ENCODE measurements at regions not wholly inside any gene's neighbourhood (a gene's known extent, or its start where the extent isn't known, plus 50 kb on each side); places are given as distances from the start of the nearest gene placed in this dataset.

DNA sequence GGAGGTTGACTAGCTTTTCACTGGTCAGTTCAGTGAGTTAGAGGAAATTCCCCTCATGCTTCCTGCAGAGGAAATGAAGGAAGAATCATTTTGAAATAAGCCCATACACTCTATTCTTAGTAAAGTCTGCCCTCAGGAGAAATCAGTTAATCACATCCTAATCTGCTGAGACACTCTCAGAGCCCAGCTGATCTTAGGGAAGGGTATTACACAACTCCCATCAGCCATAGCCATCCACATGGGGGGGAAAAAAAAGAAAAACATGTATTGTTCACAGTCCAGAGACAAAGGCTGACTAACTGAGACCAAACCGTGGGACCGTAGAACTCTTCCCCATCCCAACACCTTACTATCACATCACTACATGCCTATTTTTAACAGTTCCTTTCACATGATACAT, 722.3 kb downstream of the CDH8 start:
- no peak for DNase-seq

DNA sequence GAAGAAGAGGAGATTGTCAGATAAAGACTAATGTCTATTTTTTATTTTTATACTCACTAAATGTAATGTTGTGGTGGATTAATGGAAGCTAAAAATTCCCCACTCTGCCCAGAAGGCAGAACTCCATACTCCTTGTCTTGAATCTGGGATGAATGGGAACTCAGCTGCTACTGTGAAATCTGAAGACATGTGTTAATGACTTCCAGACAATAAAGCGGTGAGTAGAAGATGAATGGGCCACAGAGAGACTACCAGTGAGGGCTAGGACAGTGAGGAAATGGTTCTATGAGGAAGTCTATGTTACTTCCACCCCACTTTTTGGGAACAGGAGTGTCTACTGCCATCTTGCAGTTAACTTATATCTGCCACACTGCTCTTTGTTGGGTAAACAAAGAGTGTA, 726.9 kb downstream of the CDH8 start:
- DNase-seq = no peak

DNA sequence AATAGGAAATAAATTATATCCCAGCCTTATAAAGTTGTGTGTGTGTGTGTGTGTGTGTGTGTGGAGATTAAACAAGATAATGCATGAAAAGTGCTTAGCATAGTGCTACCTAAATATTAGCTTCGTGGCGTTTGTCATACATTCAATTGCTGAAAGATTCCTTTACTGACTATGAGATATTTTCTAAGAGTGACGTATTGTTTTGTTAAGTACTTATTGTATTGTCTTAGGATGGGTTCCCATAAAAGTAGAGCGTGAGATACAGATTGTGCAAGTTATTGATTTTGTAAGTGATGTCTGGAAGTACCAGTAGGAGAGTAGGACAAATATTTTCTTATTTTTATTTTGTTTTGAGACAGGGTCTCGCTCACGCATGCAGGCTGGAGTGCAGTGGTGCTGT, 730.0 kb downstream of the CDH8 start:
- no peak for DNase-seq

DNA sequence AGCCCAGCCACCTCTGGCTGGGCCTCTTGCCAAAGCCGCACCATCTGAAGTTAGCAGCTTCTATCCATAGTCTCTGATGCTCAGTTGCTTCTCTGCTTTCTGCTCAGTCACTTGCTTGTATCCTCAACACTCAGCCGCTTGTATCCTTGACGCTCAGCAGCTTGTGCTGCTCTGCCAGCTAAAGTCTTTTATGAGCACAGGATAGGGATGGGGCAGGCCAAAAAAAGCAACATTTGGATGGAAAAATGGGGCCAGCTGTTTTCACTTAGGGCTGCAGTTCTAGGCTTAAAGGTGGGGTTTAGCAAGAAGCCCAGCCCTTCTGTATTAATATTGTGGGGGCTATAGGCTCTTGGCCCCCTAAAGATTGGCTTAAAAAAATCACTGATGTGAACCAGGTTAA, 739.4 kb downstream of the CDH8 start:
- no peak for DNase-seq

DNA sequence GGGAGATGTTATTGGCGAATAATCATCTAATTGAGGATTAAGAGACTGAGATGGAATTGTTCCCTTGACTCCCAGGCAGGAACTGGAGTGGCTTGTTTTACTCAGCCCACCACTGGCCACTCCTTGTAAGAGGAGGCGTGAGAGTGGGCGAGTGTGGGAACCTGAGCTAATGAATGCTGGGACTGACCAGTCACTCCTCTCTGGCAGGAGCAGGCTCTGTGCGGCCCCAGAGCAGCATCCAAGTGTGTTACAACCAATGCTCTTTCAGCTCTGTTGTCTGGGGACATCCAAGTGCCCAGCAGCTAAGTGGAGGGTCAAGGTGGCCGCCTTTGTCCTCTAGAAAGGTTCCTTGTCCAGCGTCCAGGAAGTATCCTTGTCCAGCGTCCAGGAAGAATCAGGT, 739.9 kb downstream of the CDH8 start:
- DNase-seq = no peak

DNA sequence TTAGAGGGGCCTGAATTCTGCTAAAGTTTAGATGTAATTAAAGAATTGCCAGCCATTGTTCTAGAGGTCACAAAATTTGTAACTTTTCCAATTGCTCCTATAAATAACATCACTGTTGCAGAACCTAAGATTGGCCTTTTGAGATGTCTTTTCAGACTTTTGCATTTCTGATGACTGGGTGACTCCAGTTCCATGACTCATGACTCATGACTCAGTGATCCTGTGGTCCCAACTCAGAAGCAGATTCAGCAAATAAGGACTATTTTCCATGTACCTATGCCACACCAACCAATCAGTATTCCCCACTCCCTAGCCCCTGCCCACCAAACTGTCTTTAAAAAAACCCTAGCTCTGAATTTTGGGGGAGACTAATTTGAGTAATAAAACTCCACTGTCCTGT, 740.9 kb downstream of the CDH8 start:
- no peak for DNase-seq

DNA sequence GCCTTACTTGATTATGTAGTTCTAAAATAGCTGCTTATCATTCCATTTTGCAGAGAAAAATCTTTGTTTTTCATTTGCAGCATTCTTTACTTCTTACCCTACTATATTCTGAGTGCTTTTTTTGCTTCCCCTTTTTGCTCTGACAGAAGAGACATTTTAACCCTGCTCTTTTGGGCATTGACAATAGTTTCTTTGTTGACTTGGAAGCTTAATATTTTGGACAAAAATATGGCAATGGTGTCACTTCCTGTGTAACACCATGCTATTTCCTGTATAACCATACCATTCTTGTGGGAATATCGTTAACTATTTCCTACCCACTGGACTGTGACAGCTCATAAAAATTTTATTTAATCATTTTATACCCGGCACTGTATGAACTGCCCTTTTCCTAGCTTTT, 747.1 kb downstream of the CDH8 start:
- no peak for DNase-seq

DNA sequence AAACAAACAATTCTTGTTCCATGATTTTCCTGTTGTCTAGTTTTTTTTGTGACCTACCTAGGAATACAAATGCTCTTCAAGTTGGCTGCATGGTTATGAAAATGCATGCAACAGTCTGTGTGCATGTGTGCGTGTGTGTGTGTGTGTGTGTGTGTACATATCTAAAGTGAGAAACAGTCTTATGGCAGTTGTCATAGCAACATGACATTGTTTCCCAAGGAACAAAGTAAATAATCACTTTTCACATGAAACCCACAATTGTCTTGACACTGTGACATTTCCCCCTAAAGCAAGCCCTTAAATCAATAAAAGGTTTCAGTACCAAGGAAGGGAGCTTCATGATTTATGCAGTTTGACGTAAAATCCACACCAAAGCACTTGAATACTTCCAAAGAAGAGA, 758.4 kb downstream of the CDH8 start:
- no peak for DNase-seq

DNA sequence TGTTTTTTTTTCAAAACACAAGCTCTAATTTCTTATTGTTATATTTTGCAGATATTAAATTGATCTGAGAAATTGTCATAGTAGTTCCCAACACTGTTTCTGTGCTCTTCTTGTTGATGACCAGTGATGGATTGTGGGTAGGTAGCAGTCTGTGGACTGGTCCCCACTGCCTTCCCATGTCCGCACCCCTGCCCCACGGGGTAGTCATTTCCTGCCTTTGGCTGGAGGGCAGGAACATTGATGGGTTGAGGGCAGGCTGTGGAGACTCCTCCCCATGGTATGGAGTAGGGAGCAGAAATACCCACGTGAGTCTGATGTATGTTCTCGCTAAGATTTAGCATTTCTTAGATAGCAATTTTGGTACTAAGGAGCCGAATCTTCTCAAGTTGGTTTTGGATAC, 762.0 kb downstream of the CDH8 start:
- DNase-seq = no peak

DNA sequence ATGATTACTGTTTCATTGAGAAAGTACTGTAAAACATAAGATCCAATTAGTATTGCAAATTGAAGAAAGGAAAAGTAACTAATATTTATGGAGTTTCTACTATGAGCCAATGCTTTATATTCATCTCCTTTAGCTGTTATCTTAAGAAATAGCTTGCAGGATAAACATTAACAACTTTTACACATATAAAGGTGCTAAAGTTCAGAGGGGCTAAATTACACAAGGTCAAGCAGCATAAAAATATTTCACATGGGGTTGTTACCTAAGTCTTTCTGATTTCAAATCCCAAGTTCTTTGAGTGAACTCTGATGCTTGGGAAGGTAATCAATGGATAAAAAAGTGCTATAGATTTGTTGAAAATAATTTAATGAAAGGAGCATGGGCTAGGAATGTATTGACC, 765.5 kb downstream of the CDH8 start:
- no peak for DNase-seq

DNA sequence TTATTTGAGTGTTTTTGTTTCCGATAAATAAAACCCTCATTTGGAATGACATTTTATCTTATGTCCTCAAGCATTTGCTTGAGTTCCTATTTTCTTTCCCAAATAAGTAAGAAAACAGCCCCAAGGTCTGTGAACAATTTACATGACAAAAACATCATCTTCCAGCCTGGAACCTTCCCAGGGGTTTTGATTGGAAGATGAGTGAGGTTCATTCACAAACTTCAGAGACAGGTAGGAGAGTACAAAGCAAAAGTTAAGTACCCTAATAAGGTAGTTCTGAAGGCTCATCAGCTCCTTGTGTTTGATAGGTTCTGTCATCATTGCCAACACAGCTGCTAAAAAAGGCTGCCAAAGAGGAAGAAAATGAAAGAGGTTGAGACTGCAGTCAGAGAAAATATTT, 772.8 kb downstream of the CDH8 start:
- DNase-seq = no peak

DNA sequence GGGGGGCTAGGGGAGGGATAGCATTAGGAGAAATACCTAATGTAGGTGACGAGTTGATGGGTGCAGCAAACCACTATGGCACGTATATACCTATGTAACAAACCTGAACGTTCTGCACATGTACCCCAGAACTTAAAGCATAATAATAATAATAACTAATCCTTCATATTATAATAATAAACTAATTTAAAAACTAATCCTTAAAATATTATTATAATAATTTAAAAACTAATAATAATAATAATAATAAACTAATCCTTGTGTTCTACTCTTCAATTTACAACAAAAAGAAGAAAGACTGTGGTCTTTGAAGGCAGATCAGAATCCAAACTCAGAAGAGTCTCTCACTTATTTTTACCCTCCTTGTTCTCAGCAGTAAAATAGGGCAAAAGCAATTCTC, 774.9 kb downstream of the CDH8 start:
- DNase-seq = no peak

DNA sequence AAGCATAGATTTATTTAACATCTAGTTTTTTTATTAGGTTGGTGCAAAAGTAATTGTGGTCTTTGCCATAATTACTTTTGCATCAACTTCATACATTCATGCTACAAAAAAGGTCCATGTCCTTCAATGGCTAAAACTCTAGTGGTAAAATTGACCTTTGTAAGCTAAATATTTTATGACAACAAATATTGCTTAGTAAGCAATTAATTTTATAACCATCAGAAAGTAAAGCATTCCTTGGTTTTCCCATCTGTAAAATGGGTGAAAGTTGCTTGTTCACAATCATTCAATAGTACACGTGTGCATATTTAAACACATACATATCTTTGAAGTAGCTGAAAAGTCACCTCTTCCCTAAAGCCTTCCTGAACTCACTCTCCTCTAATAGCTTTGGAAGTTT, 789.6 kb downstream of the CDH8 start:
- no peak for DNase-seq

DNA sequence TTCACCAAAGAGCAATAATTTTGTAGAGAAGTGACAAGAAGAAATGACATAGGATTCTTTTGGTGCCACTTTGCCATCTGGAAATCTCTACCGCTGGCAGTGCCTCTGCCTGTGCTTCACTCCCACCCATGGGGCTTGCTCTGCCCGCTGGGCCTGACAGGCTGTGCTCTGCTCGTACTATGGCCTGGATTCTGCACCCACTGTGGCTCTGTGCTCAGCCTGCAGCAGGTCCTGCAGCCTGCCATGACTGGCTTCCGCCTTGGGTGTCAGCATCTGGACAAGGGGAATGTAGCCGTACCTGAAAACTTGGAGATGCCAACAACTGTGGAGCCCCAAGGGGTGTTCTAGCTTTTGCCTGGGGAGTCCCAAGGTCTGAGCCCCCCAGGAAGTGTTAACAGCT, 792.3 kb downstream of the CDH8 start:
- no peak for DNase-seq

DNA sequence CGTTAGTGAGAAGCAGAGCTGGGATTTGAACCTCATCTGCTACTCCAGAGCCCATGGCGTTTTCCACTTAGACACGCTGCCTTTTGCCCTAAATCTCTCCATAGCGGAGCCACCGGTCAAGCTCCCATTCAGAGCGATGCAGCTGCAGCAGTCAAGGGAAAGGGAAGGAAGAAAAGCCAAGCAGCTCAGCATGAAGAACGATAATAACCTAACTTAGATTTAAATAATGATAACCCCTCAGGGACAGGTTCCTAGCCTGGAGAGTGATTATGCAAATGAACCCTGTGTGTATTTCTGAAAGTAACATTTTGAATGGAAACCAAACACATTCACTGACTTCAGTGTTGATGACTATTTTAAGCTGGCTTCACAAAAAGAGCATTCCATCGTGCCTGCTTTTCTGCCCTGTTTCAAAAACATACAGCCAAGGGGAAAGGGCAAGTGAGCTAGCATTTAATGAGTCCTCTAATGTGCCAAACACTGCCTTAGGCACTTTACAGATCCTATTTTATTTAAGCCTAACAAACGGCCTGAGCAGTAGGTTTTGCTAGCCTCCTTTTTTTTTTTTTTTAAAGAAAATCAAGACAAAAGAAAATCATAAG, 798.3 kb downstream of the CDH8 start:
- DNase-seq = no peak

DNA sequence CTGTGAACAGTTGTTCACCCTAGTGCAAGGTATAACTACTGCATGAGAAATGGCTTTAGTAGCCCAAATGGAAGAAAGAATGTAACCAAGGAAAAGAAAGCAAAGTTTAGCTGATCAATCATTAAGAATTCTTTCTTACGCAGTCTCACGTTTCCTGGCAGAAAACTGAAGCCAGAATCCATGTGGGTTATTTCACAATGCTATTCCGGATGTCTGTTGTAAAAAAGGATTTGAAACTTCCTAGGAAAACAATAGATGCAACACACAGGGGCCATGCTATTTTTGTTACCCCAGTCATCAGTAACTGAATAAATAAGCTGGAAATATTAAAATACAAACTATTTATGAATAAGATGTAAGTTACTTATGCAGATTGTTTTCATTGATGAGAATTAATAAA, 802.5 kb downstream of the CDH8 start:
- DNase-seq = no peak

DNA sequence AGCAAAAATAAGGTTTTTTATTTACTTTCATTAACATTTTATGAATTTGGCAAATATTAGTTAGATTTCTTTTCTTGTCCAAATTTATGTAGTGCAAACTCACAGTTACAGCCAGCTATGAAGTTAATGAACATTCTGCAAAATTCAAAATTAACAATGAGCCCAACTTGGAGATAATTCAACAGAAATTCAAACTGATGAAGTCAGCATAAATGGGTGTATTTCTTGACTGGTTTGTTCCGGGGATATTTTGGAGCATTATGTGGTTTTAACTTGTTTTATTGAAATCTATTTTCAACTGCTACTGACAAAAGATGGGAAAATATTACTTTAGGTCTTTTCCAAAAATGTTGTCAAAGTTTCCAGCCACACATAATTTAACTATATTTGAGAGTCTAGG, 807.9 kb downstream of the CDH8 start:
- DNase-seq = no peak

DNA sequence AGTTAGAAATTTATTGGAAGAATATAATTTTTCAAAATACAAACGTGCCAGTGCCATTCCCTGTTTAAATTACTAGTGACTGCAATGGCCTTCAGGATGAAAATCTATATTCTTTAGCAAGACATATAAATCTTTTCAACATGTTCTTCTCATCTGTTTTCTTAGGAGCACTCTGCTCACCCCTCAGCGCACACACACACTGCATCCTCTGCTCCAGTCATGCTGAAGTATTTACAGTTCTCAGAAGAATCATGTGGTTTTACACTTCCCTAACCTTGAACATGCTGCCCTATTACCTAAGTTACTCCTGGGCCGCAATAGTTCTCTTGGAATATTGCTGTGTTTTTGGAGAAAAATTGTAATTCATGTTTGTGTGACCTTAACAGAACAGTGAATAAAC, 820.6 kb downstream of the CDH8 start:
- DNase-seq = no peak

DNA sequence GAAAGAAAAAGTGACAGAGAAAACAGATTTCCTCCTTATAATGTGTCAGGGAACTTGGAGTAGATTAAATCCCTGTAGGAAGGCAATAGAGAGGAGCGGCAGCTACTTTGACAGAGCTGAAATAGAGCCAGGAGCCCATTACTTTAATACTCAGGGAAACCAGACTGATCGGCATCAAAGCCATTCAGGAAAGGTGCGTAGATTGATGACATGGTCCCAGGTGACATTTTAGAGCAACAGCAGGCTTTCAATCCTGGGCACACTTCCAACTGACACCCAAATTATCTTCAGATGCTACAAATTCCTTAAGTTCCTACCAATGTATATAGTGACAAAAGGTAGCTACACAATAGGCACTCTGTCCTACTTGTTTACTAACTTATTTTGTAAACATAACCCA, 821.5 kb downstream of the CDH8 start:
- DNase-seq = no peak

DNA sequence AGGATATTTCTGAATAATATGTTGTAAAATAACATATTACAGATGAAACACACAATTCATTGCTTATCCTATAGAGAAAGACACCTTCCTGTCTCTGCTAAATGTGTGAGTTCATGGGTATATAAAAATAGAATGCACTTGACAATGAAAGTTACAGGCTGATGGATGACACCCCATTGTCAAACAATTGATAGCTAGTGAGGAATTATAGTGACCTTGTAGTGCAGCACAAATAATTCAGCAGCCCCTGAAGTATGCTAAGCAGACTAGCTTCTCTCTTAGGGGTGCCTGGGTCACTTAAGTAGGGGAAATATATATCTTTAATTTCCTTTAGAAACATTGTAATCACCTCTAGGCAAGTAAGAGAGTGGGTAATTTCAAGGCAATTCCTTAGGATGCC, 826.2 kb downstream of the CDH8 start:
- no peak for DNase-seq

DNA sequence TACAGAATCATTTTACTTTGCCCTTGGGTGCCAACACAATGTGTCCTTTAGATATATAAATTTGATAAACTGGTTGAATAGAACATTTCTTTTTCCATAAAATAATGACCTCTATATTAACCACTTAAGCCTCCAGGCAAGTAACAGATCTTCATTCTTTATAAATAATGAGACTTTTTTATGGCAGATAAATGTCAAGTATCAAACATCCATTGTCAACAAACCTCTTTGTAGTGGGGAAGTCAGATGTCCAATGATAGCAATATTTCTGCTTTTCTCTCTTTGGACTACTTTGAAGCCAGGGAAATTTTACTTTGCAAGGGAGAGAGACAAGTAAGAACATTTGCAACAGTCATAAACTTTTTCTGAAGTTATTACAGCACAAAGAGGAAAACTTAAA, 841.2 kb downstream of the CDH8 start:
- no peak for DNase-seq

DNA sequence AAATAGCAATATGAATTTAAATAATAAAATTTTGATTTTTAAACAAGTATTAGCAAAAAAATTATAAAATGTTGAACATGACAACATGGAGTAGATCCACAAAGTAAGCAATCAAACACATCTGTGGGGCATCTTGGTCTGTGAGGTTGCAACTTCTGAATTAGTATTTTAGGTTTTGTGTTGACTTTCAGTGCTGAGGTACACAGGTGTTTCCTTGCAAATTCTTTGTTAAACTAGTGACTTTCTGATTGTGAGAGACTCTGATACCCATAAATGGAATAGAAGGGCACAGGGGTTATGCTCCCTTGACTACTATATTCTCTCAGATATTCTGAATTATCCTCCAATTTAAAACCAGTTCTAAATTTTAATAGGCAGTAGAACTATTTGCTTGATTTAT, 841.7 kb downstream of the CDH8 start:
- DNase-seq = no peak

DNA sequence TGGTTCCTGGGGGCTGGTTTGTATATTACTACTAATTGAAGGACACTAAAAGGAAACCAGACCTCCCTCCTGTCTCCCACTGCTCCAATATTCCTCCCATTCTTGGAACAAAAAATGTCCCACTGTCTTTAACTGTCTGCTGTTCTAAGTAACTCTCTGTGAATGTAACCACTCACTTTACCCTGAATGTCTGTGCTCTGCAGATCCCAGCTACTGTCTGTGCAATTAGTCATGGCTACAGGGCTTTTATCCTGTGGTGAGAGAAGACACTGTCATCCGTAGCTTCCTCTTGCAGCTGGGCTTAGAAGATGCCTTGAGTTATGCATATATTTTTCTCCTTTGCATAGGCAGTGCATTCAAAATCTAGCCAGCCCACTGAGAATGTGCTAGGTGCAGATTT, 853.8 kb downstream of the CDH8 start:
- DNase-seq = no peak

DNA sequence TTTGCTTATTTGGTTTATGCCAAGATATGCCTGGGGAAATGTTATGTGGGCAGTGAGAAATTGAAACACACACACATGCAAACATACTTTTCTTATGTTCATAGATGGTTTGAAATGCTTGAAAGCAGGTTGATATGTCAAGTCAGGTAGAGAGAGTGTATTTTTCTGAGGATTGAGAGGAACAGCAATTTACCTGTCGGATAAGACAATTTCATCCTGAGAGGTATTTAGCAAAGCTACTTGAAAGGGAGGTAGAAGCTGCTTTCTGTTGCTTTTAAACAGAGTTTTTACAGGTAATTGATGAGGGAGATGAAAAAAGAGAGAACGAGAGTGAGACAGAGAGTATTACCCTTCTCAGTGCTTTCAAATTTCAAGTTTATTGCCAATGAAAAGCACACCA, 854.3 kb downstream of the CDH8 start:
- DNase-seq = no peak

DNA sequence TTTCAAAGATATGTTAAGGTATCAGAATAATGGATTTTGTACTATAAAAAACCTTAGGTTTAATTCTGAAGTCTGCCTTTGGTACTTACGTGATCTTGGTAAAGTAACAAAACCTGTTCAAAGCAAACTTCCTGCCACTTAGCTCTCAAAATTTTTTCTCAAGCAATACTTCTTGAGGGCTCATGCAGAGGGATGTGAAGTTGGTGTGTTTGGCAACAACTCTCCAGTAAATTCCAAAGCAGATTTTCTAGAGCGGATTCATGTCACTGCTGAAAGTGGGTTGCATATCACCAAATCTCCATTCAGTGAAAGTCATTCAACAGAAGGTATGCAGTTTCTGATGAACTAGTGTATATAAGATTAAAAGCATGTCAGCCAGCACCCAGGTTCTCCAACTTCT, 856.7 kb downstream of the CDH8 start:
- DNase-seq = no peak

DNA sequence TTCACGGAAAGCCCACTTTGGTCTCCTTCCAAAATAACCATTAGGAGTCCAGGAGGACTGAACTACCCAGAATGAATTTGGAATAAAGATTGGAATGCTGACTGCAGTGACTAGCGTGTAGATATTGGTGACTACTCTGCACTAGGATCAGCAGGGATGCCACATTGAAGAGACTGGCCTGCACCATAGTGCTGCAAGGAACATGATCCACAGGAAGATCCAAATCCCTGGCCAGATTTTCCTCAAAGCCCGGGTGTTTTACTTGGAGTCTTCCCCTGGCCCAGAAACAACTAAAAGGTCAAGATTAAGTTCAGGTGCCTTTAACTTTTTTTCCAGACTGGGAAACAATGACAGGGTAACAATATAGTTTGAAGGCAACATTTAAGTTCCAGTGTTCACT, 870.4 kb downstream of the CDH8 start:
- no peak for DNase-seq

Data from T-helper 9 cell (primary cell).